GM19372 (cell line): ENCODE measurements at regions not wholly inside any gene's neighbourhood (a gene's known extent, or its start where the extent isn't known, plus 50 kb on each side); places are given as distances from the start of the nearest gene placed in this dataset.
A peak's percentile ranks its signal among the peaks of the same experiment; 100 is the strongest.
"Not testable (repeated sequence)": the region's sequence is repeated elsewhere in the genome, so short reads cannot be mapped to it uniquely, and the experiment has no call there.

ENCODE experiments used
- ATAC-seq: cut with Tn5 transposase; IDR thresholded peaks from one replicate; pipeline ENCODE4 v1.9.1; 2021; ENCODE audit warnings: mild to moderate bottlenecking, low read depth, moderate library complexity; ENCODE audit not compliant: unreplicated experiment

DNA sequence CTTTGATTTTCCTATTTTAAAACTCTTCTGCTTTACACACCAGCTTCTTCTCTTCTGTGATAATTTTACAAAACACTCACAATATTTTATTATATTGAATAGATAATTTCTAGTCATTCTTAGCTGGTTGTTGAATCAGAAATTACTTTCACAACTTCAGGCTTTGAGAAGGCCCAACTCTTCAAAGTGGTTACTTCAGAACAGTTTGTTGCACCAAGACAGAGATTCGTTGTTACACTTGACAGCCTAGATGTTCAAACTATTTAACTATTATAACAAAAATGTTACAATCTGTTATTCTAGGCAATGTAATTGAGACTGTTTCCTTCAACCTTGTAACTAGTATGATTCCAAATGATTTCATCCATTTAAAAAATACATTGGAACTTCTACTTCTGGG lies 333.2 kb upstream of the CHORDC1 start:
- ATAC-seq = no peak

DNA sequence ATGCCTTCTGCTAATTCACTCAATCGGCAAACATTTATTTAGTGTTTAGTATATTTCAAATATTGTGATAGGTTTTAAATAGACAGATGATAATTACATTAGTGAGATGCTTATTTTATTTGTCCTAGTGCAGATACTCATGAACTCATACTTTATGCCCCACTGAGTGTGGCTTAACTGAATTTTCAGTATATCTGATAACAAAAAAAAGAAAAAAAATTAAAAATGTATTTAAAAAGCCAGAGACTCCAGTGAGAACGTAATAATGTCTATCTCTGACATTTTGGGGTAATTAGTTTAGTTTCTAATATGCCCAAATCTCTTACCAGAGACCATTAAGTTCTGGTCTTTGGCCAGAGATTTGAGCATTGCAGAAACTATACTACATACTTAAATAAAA lies 332.6 kb upstream of the CHORDC1 start:
- ATAC-seq = no peak

DNA sequence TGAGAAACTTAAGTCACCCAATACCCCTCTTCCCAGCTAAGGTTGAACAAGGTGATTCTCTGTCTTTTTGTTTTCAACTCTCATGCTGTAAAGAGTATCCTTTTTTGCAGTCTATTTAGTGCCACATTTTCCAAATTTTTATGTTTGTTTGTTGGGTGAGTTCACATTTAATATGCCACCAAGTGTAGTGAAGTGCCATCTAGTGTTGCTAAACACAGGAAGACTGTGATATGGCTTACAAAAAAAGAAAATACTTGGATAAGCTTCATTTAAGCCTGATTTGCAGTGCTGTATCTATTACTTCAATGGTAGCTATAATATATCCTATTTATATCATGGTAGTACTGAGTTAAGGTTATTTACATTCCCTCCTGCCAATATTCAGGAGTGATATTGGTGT lies 319.2 kb upstream of the CHORDC1 start:
- no peak for ATAC-seq

DNA sequence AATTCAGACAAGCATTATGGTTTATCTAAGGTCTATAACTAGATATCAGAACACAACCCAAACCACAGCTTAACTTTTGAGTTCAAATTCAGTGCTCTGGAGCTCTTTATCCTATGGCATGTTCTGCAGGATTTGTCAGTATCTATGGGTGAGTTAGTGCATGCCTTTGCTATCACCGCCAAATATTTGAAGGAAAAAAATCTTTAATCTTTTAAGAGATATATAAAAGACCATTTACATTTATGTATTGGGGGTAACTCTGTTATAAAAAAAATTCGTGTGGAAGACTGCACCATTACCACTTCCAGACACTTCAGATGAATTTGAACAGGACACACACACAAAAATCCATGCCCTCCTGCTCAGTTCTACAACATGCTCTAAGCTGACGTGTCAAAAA lies 313.5 kb upstream of the CHORDC1 start:
- ATAC-seq = no peak

DNA sequence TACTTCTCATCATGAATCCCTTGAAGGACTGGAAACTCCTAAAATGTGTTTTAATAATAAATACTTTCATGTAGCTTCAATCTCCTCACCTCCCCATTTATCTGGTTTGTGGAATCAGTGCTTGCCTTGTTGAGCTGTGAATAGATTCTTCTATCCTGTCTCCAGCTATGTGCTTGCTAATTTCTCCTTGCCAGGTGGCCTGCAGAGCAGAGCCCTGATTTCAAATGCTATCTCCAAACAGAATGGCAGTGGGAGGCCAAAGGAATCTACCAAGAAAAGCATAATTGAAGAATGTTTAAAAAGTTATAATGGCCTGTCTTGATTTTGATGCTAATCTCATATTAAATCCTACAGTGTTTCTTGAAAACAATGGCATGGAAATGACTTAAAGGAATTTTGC lies 309.3 kb upstream of the CHORDC1 start:
- ATAC-seq = no peak

DNA sequence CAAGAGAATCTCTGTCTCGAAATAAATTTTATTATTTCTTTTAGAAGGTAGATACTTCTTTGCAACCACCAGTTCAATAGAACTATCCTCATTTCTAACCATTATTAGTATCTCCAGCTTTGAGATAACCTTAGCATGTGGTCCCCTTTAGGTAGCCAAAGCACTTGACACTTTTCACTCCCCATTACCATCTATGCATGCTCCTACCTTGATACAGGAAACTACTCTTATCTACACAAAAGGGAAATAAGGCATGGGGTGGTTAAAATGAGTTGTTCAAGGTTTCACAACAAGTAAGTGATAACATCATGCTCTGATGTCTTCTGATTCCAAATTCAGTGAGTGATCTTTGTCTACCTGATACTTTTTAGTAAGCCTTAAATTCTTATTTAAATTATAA lies 308.2 kb upstream of the CHORDC1 start:
- no peak for ATAC-seq

DNA sequence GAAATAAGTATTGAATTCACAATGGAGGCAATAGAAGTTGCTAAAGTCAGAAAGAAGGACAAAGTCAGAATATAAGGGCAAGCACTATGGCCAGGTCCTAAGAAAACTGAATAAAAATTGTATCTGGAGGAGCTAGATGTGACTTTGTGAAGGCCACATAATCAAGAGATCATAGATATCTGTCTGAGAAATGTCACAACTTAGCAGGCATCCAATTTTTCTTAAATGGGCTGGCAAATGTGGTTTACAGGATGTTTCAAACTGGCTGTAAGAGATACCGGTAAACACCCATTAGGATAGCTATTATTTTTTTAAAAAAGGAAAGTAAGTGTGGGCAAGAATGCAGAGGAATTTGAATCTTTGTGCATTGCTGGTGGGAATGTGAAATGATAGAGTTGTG lies 303.1 kb upstream of the CHORDC1 start:
- no peak for ATAC-seq

DNA sequence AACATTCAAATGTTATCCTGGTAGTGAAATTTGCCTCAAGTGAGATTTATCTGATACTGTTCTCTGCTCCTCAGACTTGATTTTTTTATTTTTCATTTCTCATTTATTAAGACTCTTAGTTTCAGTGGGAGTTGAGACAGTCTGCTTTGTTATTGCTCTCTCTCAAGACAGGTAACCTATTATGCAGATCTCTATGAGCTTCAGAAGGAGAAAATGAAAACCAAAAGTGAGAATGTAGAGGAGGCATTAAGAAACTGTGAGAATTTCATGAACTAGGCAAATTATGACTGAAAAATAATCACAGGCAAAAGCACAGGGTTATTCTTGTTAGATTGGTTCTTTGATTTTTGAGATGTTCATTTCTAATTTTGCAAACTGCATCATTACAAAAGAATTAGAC lies 290.0 kb upstream of the CHORDC1 start:
- ATAC-seq = peak; percentile 78

DNA sequence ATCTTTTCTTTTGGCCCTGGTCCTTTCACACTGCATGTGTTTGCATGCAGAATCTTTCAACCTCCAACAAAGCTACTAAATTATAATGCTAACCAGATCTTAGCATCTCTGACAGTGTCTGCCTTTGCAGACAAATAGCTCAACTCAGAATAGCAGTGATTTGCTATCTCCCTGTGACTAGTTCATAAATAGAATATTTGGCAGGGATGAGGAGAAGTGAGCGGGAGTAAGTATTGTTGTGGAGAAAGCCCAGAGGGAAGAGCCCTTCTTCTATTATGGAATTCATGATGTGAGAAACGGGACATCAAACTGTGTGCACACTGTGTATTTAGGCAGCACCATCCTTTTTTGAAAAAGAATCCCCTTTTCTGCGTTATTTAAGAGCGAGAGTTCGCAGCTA lies 288.0 kb upstream of the CHORDC1 start:
- ATAC-seq = no peak

DNA sequence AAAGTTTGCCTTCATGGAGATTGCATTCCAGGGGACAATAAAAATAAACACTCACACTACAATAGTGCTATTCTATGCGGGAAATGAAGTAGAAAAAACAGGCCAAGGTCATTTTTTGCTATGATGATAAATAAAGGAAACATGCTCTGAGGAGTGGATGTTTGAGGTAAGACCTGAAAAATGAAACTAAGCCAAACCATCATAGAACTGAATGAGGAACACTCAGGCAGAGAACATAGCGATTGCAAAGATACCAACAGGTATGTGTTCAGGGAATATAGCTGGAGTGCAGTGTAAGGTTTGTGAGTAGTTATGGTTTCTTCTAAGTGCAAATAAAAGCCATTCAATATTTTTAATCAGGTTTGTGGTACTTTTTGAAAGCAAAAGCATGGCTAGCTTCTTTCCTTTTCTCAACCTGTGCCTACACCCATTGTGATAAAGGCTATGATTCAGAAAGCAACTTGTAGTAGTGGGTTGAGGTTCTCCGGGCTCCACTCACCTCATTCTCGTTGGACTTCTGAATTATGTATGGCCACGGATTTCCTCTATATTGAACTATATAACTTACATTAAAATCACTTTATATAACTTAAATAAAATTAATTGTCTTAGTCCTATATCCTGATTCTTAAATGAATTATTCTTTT lies 278.2 kb upstream of the CHORDC1 start:
- ATAC-seq = no peak

DNA sequence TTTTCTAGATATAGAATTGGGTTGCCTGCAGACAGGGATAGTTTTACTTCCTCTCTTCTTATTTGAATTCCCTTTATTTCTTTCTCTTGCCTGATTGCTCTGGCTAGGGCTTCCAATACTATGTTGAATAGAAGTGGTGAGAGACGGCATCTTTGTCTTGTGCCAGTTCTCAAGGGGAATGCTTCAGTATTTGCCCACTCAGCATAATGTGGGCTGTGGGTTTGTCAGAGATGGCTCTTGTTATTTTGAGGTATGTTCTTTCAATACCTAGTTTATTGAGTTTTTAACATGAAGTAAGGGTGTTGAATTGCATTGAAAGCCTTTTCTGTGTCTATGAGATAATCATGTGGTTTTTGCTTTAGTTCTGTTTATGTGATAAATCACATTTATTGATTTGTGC lies 273.9 kb upstream of the CHORDC1 start:
- no peak for ATAC-seq

DNA sequence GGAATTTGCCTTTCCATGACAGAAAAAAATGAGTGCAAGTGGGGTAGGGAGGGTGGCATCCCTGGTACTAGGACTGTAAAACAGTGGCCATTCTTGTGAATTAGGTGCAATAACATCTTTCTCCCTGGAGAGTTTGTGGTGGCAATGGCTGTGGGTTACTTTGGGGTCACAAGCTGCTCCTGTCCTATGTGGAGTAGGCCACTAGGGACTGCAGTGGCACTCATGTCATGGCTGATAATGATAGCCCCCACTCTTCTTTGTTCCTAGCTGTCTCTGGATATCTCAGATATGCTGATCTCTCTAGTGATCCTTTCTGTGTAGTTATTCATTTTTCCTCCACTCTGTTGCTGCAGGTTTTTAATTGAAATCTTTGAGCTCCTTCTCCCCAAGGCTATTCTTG lies 270.5 kb upstream of the CHORDC1 start:
- ATAC-seq = no peak

DNA sequence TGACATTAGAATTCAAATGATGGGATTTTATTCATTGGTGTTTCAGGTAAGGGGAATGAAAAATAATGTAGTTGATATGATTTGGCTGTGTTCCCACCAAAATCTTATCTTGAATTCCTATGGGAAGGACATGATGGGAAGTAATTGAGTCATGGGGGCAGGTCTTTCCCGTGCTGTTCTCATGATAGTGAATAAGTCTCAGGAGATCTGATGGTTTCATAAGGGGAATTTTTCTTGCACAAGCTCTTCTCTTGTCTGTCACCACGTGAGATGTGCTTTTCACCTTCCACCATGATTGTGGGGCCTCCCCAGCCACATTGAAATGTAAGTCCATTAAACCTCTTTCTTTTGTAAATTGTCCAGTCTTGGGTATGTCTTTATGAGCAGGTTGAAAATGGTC lies 268.6 kb upstream of the CHORDC1 start:
- ATAC-seq = no peak

DNA sequence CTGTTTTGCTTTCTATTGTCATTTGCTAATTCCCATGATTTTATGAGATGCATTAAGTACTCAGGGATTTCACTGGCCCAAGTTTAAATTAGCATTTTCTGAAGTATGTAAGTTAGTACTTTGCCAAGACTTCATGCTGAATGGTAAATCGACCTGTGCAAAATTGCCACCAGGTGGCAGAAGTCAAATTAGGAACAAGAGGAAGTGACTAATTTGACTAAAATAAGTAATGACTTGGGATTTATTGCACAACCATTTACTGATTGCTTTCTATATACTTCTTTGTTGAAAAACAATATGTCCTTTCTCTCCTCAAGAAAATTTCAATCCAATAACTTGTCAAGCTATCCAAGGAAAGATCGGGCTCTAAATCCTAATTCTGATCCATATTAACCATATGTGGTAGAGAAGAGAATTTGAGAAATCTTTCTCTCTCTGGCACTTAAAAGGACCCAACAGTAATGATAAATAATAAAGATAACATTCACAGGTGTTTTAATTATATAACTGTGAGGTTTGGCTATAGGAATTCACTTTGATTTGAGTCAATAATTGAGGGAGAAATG lies 253.7 kb upstream of the CHORDC1 start:
- ATAC-seq = peak; percentile 61

DNA sequence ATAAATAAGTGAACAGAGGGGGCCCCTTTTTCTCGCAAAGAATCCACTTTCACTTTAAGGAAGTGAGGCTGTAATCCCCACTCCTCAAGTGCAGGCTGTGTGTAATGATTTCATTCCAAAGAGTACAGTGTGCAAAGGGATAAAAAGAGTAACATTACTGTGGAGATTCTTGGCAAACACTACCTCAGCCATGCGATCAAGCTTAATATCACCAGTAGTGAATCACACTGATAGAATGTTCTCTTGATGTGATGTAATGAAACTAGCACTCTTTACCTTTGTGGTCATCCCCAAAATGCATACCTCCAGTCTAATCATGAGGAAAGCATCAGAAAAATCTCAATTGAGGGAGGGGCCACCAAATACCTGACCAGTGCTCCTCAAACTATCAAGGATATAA lies 246.1 kb upstream of the CHORDC1 start:
- ATAC-seq = no peak

DNA sequence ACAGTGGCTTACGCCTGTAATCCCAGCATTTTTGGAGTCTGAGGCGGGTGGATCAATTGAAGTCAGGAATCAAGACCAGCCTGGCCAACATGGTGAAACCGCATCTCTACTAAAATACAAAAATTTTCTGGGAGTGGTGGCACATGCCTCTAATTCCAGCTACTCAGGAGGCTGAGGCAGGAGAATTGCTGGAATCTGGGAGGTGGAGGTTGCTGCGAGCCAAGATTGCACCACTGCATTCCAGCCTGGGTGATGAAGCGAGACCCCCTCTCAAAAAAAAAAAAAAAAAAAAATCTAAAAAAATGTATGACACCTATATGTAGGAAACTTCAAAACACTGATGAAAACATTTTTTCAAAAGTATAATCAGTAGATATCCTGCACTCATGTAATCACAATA lies 242.7 kb upstream of the CHORDC1 start:
- ATAC-seq = no peak

DNA sequence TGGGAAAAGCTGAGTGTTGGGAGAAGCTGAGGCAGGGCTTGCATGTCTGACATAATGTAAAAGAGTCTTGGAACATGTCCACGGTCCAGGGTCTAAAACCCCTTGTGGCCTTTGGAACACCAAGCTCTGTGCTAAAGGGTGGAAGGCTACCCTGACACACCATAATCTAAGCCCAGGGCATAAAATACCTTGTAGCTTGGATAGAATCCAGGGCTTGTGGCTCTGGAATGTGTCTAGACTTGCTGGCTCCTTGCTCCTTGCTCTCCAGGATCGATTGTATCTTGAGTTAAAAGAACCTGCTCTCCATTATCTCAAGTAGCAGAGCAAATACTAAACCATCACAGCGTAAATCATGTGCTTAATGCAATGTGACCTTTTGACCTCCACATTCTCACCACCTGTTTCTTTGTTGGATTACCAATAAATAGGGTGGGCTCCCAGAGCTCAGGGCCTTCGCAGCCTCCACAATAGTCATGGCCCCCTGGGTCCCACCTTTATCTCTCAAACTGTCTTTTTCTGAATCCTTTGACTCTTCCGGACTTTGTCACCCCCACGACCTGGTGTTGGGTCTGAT lies 232.6 kb upstream of the CHORDC1 start:
- ATAC-seq = not testable (repeated sequence)

DNA sequence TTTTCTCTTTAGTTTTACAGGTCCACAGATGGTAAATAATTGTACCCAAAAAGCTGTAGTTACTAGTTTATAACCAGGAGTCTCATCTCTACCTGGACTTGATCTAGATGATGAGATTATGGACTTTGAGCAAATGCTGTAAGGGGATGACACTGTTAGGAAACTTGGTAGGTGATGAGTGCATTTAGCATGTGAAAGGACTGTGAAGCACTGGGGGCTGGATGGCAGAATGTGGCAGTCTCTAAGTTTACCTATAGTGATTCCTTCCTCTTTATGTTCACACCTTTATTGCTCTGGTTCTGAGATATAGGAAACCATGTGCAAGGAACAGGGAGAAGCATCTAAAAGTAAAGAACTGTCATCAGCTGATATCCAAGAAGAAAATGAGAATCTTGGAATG lies 230.7 kb upstream of the CHORDC1 start:
- ATAC-seq = no peak

DNA sequence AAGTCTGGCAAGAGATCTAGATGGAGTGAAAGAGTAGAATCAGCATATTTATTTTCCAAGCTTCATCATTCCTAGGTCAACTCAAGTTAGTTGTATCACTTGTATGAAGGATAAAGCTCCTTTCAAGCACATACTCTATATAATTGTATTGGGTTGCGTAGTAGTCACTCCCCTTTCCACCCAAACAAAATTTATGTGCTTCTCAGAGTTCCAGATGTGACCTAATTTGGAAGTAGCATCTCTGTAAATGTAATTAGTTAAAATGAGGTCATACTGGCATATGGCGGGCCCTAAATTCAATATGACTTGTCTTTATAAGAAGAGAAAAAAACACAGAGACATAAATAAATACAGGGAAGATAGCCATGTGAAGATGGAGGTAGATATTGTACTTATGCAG lies 226.8 kb upstream of the CHORDC1 start:
- ATAC-seq = no peak

DNA sequence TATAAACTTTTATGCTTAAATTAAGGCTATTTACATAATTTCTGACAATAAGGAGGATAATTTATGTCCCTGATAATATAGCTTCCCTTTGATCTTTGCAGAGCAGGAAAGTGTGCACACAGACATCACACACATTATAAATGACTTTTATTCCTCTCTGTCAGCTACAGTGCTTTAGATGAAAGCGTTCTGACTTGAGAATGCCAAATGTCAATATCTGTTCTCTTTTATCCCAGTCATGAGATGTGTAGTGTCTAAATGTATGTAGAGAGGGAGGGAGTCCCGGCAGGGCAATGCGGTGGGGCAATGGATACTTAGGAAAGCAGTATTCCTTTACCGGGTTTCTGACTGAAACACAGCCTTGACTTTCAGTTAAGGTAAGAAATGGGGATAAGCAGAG lies 225.4 kb upstream of the CHORDC1 start:
- no peak for ATAC-seq

DNA sequence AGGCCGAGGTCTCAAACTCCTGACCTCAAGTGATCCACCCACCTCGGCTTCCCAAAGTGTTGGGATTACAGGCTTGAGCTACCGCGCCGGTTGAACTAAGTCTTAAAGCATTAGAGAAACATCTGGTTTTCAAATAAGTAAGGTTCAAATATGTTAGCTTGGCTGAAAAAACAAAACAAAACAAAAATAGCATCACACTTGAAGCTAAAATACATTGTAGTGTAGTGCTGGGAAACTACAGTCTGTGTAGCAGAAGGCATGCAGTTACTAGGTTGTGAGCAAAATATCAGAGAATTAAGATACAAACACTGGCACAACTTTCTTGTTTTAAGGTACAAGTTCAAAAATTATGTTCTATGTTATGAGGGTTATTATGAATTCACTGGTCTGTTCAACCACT lies 224.8 kb upstream of the CHORDC1 start:
- ATAC-seq = no peak

DNA sequence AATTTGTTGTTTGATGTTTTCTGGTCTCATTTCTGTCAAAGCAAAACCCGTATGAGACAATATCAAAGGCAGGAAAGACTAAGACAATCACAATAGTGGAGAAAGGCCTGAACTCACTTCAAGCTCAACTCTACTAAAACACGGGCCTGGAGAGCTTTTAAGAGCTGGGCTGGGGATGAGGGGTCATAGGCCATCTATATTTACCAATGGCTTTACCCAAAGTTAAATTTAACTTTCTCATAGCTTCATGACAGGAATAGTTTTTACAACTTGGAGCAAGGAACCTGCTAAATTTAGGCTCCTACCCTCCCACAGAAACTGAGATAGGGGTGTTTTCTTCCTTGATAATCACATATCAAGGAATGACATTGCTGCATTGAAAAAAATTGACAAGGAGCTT lies 223.4 kb upstream of the CHORDC1 start:
- no peak for ATAC-seq

DNA sequence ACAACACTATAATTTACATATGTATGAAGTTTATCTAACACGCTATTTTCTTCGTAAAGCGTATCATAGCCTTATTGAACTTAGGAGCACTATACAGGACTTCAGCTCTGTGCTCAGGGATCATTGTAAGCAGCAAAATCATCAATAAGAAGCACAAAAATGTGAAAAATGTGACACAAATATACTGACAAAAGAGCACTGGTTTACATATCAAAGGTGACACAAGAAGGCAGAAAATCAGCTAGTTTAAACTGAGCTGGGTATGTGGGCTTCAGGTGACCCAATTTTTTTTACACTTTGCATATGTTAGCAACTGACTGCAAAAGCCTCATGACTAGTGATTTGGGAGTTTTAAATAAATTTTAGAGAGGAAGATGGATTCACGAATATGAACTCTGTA lies 215.2 kb upstream of the CHORDC1 start:
- no peak for ATAC-seq
